SK-N-SH (cell line): ENCODE measurements at regions not wholly inside any gene's neighbourhood (a gene's known extent, or its start where the extent isn't known, plus 50 kb on each side); places are given as distances from the start of the nearest gene placed in this dataset.

Source experiments
- CTCF ChIA-PET: fragments of 300-600, 350-600 bp; formaldehyde crosslinking; extraction: SDS; loops from one replicate; lab custom pipeline; 2021; lab: Yijun Ruan, JAX
- POLR2A ChIA-PET: fragments of 350-600 bp; sonication (Branson Sonifier 250); formaldehyde crosslinking; extraction: SDS; loops from one replicate; lab custom pipeline; 2020; ENCODE audit warnings: antibody characterized with exemption, inconsistent platforms; lab: Yijun Ruan, JAX
- DNase-seq: peaks from one replicate; pipeline ENCODE4 v3.0.0; 2012
- H2AFZ ChIP-seq: fragments of 200-600 bp; sonication (generic); 2 replicates; pipeline ENCODE4 v1.8.1; 2016; ENCODE audit warnings: antibody characterized with exemption, mild to moderate bottlenecking, low read depth
- H3F3A ChIP-seq: fragments of 200-600 bp; sonication (generic); replicated peaks from 2 replicates; pipeline ENCODE3; 2016; ENCODE audit warnings: antibody characterized with exemption, mild to moderate bottlenecking; ENCODE audit not compliant: insufficient read depth
- H3K27ac ChIP-seq, 2 experiments: fragments of 200-500 bp in 1 of 2; fragments of 200-600 bp in 1 of 2; sonication (Bioruptor generic) in 1 of 2; sonication (generic), shearing (Covaris generic) in 1 of 2; 2 replicates each; pipeline versions ENCODE4 v1.5.1 to v1.6.1; 2014 to 2016; ENCODE audit warnings: low read depth in 2 of 2, inconsistent platforms in 1 of 2, low read length in 1 of 2, mild to moderate bottlenecking in 1 of 2, mixed read lengths in 1 of 2
- H3K27me3 ChIP-seq: fragments of 200-600 bp; sonication (generic), shearing (Covaris generic); 2 replicates; pipeline ENCODE4 v1.6.1; 2016; ENCODE audit warnings: mixed run types; ENCODE audit not compliant: insufficient read depth
- H3K36me3 ChIP-seq, 2 experiments: fragments of 200-500 bp in 1 of 2; fragments of 200-600 bp in 1 of 2; sonication (Bioruptor generic) in 1 of 2; sonication (generic) in 1 of 2; replicated peaks in 1 of 2; 2 replicates each; pipeline versions ENCODE3 to v1.5.1; 2014 to 2016; ENCODE audit warnings: low read length in 1 of 2, mild to moderate bottlenecking in 1 of 2; ENCODE audit not compliant: insufficient read depth in 2 of 2, control insufficient read depth in 1 of 2
- H3K4me1 ChIP-seq, 2 experiments: fragments of 200-500 bp in 1 of 2; fragments of 200-600 bp in 1 of 2; sonication (Bioruptor generic) in 1 of 2; sonication (generic), shearing (Covaris generic) in 1 of 2; 2 replicates each; pipeline versions ENCODE4 v1.5.1 to v1.6.1; 2014 to 2016; ENCODE audit warnings: low read depth in 1 of 2, low read length in 1 of 2, mixed run types in 1 of 2; ENCODE audit not compliant: insufficient read depth in 2 of 2, control insufficient read depth in 1 of 2
- H3K4me2 ChIP-seq: fragments of 200-600 bp; sonication (generic), shearing (Covaris generic); 2 replicates; pipeline ENCODE4 v1.6.1; 2017; ENCODE audit warnings: mixed run types
- H3K4me3 ChIP-seq, 2 experiments: fragments of 200-500 bp in 1 of 2; fragments of 200-600 bp in 1 of 2; sonication (Bioruptor generic) in 1 of 2; sonication (generic), shearing (Covaris generic) in 1 of 2; 2 replicates each; pipeline versions ENCODE4 v1.5.1 to v1.8.1; 2014 to 2016; ENCODE audit warnings: low read depth in 2 of 2, inconsistent platforms in 1 of 2, low read length in 1 of 2, mild to moderate bottlenecking in 1 of 2, mixed read lengths in 1 of 2, moderate library complexity in 1 of 2
- H3K79me2 ChIP-seq: fragments of 200-600 bp; sonication (generic); 2 replicates; pipeline ENCODE4 v1.8.1; 2017; ENCODE audit warnings: mild to moderate bottlenecking; ENCODE audit not compliant: insufficient read depth
- H3K9ac ChIP-seq: fragments of 200-600 bp; sonication (generic); 2 replicates; pipeline ENCODE4 v1.6.1; 2017; ENCODE audit warnings: mixed run types
- H3K9me2 ChIP-seq: fragments of 200-600 bp; sonication (generic); 2 replicates; pipeline ENCODE4 v1.6.1; 2017; ENCODE audit warnings: mixed run types
- H3K9me3 ChIP-seq: fragments of 200-600 bp; sonication (generic); 2 replicates; pipeline ENCODE4 v1.6.1; 2017; ENCODE audit warnings: mixed run types, mild to moderate bottlenecking, moderate library complexity
- H4K20me1 ChIP-seq: fragments of 200-600 bp; sonication (generic); 2 replicates; pipeline ENCODE4 v1.6.1; 2017; ENCODE audit warnings: mild to moderate bottlenecking, mixed run types; ENCODE audit not compliant: insufficient read depth
- CHD2 ChIP-seq: fragments of 150-350 bp; IDR thresholded peaks from 2 replicates; pipeline ENCODE4 v1.6.1; 2018; ENCODE audit warnings: low read length; ENCODE audit not compliant: partially characterized antibody
- ELF1 ChIP-seq: IDR thresholded peaks from 2 replicates; pipeline ENCODE4 v1.4.0; 2012
- FOSL2 ChIP-seq: IDR thresholded peaks from 2 replicates; pipeline ENCODE4 v1.4.0; 2012; ENCODE audit warnings: low read depth, mild to moderate bottlenecking, moderate library complexity, borderline replicate concordance
- FOXJ3 ChIP-seq: sonication (generic); formaldehyde crosslinking; IDR thresholded peaks from 2 replicates; pipeline ENCODE4 v1.5.1; 2020; ENCODE audit warnings: mild to moderate bottlenecking, missing genetic modification reagents
- FOXM1 ChIP-seq: IDR thresholded peaks from 2 replicates; pipeline ENCODE4 v1.4.0; 2012; ENCODE audit warnings: low read depth, mild to moderate bottlenecking
- GABPA ChIP-seq: IDR thresholded peaks from 2 replicates; pipeline ENCODE4 v1.4.0; 2012; ENCODE audit warnings: low read depth, mild to moderate bottlenecking
- GATA2 ChIP-seq: sonication (generic); formaldehyde crosslinking; IDR thresholded peaks from 2 replicates; pipeline ENCODE4 v1.5.0; 2020; ENCODE audit warnings: mild to moderate bottlenecking, missing genetic modification reagents
- MEF2A ChIP-seq: IDR thresholded peaks from 2 replicates; pipeline ENCODE4 v1.4.0; 2012; ENCODE audit warnings: low read depth, borderline replicate concordance
- MXI1 ChIP-seq: IDR thresholded peaks from 2 replicates; pipeline ENCODE4 v1.6.1; 2012; ENCODE audit warnings: mild to moderate bottlenecking, low read depth, low read length, improper control_type of control experiment
- NFIC ChIP-seq: IDR thresholded peaks from 2 replicates; pipeline ENCODE4 v1.4.0; 2012; ENCODE audit warnings: borderline replicate concordance
- PBX3 ChIP-seq: IDR thresholded peaks from 2 replicates; pipeline ENCODE4; 2012
- POLR2AphosphoS5 ChIP-seq: IDR thresholded peaks from 2 replicates; pipeline ENCODE4 v1.6.1; 2012; ENCODE audit warnings: low read depth, low read length
- RCOR1 ChIP-seq: fragments of 150-350 bp; IDR thresholded peaks from 2 replicates; pipeline ENCODE4 v1.6.1; 2017; ENCODE audit warnings: antibody characterized with exemption, low read length
- RXRA ChIP-seq: IDR thresholded peaks from 2 replicates; pipeline ENCODE4 v1.4.0; 2012; ENCODE audit warnings: low read depth, mild to moderate bottlenecking, borderline replicate concordance
- TCF12 ChIP-seq: IDR thresholded peaks from 2 replicates; pipeline ENCODE4 v1.4.0; 2012
- TEAD4 ChIP-seq: IDR thresholded peaks from 2 replicates; pipeline ENCODE4 v1.4.0; 2012; ENCODE audit warnings: mild to moderate bottlenecking, borderline replicate concordance; ENCODE audit not compliant: insufficient read depth
- YY1 ChIP-seq: IDR thresholded peaks from 2 replicates; pipeline ENCODE4 v1.4.0; 2012; ENCODE audit warnings: low read depth, mild to moderate bottlenecking
- WGBS: methylation state at CpG from one replicate; pipeline ENCODE4 v1.1.6; 2017; ENCODE audit warnings: low lambda C conversion rate; 5-methylcytosine and 5-hydroxymethylcytosine counted together
- TF ChIP-seq, protein P1 (sequence below): IDR thresholded peaks from 2 replicates; pipeline ENCODE4 v1.6.1; 2012; ENCODE audit warnings: mild to moderate bottlenecking, low read depth, low read length, moderate library complexity
- TF ChIP-seq, protein P2 (sequence below): IDR thresholded peaks from 2 replicates; pipeline ENCODE4 v1.4.0; 2012; ENCODE audit warnings: low read depth

- Histone ChIP-seq H4K20me1 (no peaks in the 10 kb centered on the region), H3K4me1 (no peaks in the 10 kb centered on the region), H3K4me3 (no peak overlapping the region), H3K27me3 (peaks cover 10% of the 10 kb centered on the region; the same call in 1 of the 2 replicates), H3K9me3 (no peaks in the 10 kb centered on the region), H3K36me3 (no peaks in the 10 kb centered on the region), H2AFZ (no peak overlapping the region), H3K9me2 (no peaks in the 10 kb centered on the region; the same call in 1 of the 2 replicates), H3K79me2 (no peaks in the 10 kb centered on the region), H3K4me2 (no peak overlapping the region), H3F3A (no peaks in the 10 kb centered on the region), H3K9ac (no peak overlapping the region), H3K27ac (no peak overlapping the region)
- TF ChIP-seq NFIC: no peak
- no peak for TF ChIP-seq FOXJ3 (CRISPR knock-in tag)
- no peak for TF ChIP-seq MXI1
- TF ChIP-seq YY1: no peak
- no peak for TF ChIP-seq FOSL2
- TF ChIP-seq TCF12: no peak
- TF ChIP-seq MEF2A: no peak
- TF ChIP-seq POLR2AphosphoS5: no peak
- TF ChIP-seq ELF1: no peak
- no peak for TF ChIP-seq FOXM1
- no peak for TF ChIP-seq GABPA
- TF ChIP-seq, protein P1, sequence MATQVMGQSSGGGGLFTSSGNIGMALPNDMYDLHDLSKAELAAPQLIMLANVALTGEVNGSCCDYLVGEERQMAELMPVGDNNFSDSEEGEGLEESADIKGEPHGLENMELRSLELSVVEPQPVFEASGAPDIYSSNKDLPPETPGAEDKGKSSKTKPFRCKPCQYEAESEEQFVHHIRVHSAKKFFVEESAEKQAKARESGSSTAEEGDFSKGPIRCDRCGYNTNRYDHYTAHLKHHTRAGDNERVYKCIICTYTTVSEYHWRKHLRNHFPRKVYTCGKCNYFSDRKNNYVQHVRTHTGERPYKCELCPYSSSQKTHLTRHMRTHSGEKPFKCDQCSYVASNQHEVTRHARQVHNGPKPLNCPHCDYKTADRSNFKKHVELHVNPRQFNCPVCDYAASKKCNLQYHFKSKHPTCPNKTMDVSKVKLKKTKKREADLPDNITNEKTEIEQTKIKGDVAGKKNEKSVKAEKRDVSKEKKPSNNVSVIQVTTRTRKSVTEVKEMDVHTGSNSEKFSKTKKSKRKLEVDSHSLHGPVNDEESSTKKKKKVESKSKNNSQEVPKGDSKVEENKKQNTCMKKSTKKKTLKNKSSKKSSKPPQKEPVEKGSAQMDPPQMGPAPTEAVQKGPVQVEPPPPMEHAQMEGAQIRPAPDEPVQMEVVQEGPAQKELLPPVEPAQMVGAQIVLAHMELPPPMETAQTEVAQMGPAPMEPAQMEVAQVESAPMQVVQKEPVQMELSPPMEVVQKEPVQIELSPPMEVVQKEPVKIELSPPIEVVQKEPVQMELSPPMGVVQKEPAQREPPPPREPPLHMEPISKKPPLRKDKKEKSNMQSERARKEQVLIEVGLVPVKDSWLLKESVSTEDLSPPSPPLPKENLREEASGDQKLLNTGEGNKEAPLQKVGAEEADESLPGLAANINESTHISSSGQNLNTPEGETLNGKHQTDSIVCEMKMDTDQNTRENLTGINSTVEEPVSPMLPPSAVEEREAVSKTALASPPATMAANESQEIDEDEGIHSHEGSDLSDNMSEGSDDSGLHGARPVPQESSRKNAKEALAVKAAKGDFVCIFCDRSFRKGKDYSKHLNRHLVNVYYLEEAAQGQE: no peak
- TF ChIP-seq RCOR1: no peak
- no peak for TF ChIP-seq CHD2
- no peak for TF ChIP-seq RXRA
- TF ChIP-seq, protein P2, sequence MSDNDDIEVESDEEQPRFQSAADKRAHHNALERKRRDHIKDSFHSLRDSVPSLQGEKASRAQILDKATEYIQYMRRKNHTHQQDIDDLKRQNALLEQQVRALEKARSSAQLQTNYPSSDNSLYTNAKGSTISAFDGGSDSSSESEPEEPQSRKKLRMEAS: no peak
- no peak for TF ChIP-seq PBX3
- no peak for TF ChIP-seq TEAD4
- TF ChIP-seq GATA2 (CRISPR knock-in tag): no peak
- ChIA-PET CTCF (interaction anchor here (0.6 to 1.4 kb wide), 2 partner anchors 9 to 10 kb away, joined by 3 read pairs; no protein-coding TSS in a partner anchor), POLR2A (no interaction called here)
- 15% methylated on average over 4 of the region's 4 CpGs for WGBS
- DNase-seq: no peak
Observed at GRCh38 chr7:12964836-12965235, 277.4 kb downstream of the ARL4A start.
